Smooth muscle cell (in vitro differentiated cells): ENCODE measurements at regions not wholly inside any gene's neighbourhood (a gene's known extent, or its start where the extent isn't known, plus 50 kb on each side); places are given as distances from the start of the nearest gene placed in this dataset.

Experiments used
- DNase-seq: peaks from one replicate; lab custom pipeline; 2025; ENCODE audit not compliant: unreplicated experiment; lab: John Stamatoyannopoulos, UW
- H2AFZ ChIP-seq: fragments of 200-600 bp; sonication (generic); 2 replicates; pipeline ENCODE4 v1.6.0; 2016; ENCODE audit warnings: antibody characterized with exemption, low read depth, mild to moderate bottlenecking
- H3F3A ChIP-seq: fragments of 200-600 bp; sonication (generic); 2 replicates; pipeline ENCODE4 v1.6.0; 2017; ENCODE audit warnings: antibody characterized with exemption, low read depth
- H3K27ac ChIP-seq: fragments of 200-600 bp; sonication (generic); 2 replicates; pipeline ENCODE4 v1.5.1; 2016; ENCODE audit warnings: low read depth, mild to moderate bottlenecking
- H3K27me3 ChIP-seq: fragments of 200-600 bp; sonication (generic); 2 replicates; pipeline ENCODE4 v1.6.1; 2016; ENCODE audit warnings: low read depth, mild to moderate bottlenecking
- H3K36me3 ChIP-seq: fragments of 200-600 bp; sonication (generic); 2 replicates; pipeline ENCODE4 v1.5.1; 2016; ENCODE audit warnings: low read depth
- H3K4me1 ChIP-seq: fragments of 200-600 bp; sonication (generic); 2 replicates; pipeline ENCODE4 v1.5.1; 2016; ENCODE audit warnings: low read depth
- H3K4me2 ChIP-seq: fragments of 200-600 bp; sonication (generic); 2 replicates; pipeline ENCODE4 v1.6.0; 2016; ENCODE audit warnings: mild to moderate bottlenecking
- H3K4me3 ChIP-seq: fragments of 200-600 bp; sonication (generic); 2 replicates; pipeline ENCODE4 v1.5.1; 2016; ENCODE audit warnings: mild to moderate bottlenecking
- H3K79me2 ChIP-seq: fragments of 200-600 bp; sonication (generic); 2 replicates; pipeline ENCODE4 v1.6.0; 2016; ENCODE audit warnings: low read depth, mild to moderate bottlenecking
- H3K9ac ChIP-seq: fragments of 200-600 bp; sonication (generic); 2 replicates; pipeline ENCODE4 v1.6.0; 2016; ENCODE audit warnings: low read depth
- H3K9me3 ChIP-seq: fragments of 200-600 bp; sonication (generic); replicated peaks from 2 replicates; pipeline ENCODE4 v1.5.1; 2016; ENCODE audit warnings: low read depth
- H4K20me1 ChIP-seq: fragments of 200-600 bp; sonication (generic); 2 replicates; pipeline ENCODE4 v1.6.0; 2016; ENCODE audit warnings: low read depth
- WGBS: methylation state at CpG from one replicate; pipeline ENCODE4 v1.1.7; 2016; ENCODE audit warnings: low lambda C conversion rate; 5-methylcytosine and 5-hydroxymethylcytosine counted together
- TF ChIP-seq, protein P1 (sequence below): fragments of 200-600 bp; sonication (generic); IDR thresholded peaks from 2 replicates; pipeline ENCODE4 v1.5.1; 2017; ENCODE audit warnings: borderline replicate concordance, mild to moderate bottlenecking, antibody characterized with exemption; ENCODE audit not compliant: insufficient read depth, poor library complexity, severe bottlenecking

DNA sequence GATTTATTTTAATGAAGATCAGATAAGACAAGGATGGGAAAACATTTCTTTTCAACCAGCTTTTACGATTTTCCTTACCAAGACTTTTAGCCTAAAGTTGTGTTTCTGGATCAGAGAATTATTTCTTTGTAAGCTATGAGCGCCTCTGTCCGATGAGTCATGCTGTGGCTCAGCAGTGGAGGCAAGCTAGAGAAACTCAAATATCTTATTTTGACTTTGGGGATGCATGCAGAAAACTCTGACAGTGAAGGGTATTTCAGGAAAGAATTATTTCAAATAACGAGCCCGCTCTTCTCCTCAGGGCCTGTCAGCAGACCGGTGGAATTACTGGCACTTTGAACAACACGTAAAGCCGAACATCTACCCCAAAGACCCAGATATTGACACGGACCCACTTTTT is 77.9 kb upstream of the OR5AK2 start:
- H3K9me3 ChIP-seq: no peaks in the 10 kb centered on the region
- no peaks in the 10 kb centered on the region for H3K27me3 ChIP-seq
- H3K9ac ChIP-seq: peak overlapping the region; percentile 80
- H3F3A ChIP-seq: peaks cover 9% of the 10 kb centered on the region
- no peak overlapping the region for H3K4me3 ChIP-seq
- peaks cover 12% of the 10 kb centered on the region for H3K4me1 ChIP-seq
- no peaks in the 10 kb centered on the region for H4K20me1 ChIP-seq
- H3K4me2 ChIP-seq: peak overlapping the region; percentile 80
- WGBS: 49% methylated on average over 9 of the region's 9 CpGs
- no peaks in the 10 kb centered on the region for H3K36me3 ChIP-seq
- H3K79me2 ChIP-seq: no peaks in the 10 kb centered on the region
- peak overlapping the region; percentile 98 for H3K27ac ChIP-seq
- DNase-seq: no peak
- TF ChIP-seq, protein P1, sequence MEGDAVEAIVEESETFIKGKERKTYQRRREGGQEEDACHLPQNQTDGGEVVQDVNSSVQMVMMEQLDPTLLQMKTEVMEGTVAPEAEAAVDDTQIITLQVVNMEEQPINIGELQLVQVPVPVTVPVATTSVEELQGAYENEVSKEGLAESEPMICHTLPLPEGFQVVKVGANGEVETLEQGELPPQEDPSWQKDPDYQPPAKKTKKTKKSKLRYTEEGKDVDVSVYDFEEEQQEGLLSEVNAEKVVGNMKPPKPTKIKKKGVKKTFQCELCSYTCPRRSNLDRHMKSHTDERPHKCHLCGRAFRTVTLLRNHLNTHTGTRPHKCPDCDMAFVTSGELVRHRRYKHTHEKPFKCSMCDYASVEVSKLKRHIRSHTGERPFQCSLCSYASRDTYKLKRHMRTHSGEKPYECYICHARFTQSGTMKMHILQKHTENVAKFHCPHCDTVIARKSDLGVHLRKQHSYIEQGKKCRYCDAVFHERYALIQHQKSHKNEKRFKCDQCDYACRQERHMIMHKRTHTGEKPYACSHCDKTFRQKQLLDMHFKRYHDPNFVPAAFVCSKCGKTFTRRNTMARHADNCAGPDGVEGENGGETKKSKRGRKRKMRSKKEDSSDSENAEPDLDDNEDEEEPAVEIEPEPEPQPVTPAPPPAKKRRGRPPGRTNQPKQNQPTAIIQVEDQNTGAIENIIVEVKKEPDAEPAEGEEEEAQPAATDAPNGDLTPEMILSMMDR: no peak
- H2AFZ ChIP-seq: peak overlapping the region; percentile 14

- H3K27ac ChIP-seq: peak overlapping the region; percentile 98
- H3K4me2 ChIP-seq: peak overlapping the region; percentile 80
- H3K4me3 ChIP-seq: no peak overlapping the region
- H3K27me3 ChIP-seq: no peaks in the 10 kb centered on the region
- H4K20me1 ChIP-seq: no peaks in the 10 kb centered on the region
- no peaks in the 10 kb centered on the region for H3K79me2 ChIP-seq
- no peaks in the 10 kb centered on the region for H3K36me3 ChIP-seq
- DNase-seq: no peak
- H3K9me3 ChIP-seq: no peaks in the 10 kb centered on the region
- no peak overlapping the region for H2AFZ ChIP-seq
- peak overlapping the region; percentile 80 for H3K9ac ChIP-seq
- 52% methylated on average over 10 of the region's 10 CpGs for WGBS
- peaks cover 9% of the 10 kb centered on the region for H3F3A ChIP-seq
- TF ChIP-seq, protein P1: no peak
- H3K4me1 ChIP-seq: peaks cover 12% of the 10 kb centered on the region
Observed at GRCh38 chr11:56910046-56910773, 78.5 kb upstream of the OR5AK2 start.

- H3K36me3 ChIP-seq: no peaks in the 10 kb centered on the region
- no peaks in the 10 kb centered on the region for H4K20me1 ChIP-seq
- DNase-seq: no peak
- peaks cover 12% of the 10 kb centered on the region for H3K4me1 ChIP-seq
- peak overlapping the region; percentile 80 for H3K4me2 ChIP-seq
- peak overlapping the region; percentile 98 for H3K27ac ChIP-seq
- no peak overlapping the region for H2AFZ ChIP-seq
- H3K9ac ChIP-seq: no peak overlapping the region
- H3K27me3 ChIP-seq: no peaks in the 10 kb centered on the region
- H3K79me2 ChIP-seq: no peaks in the 10 kb centered on the region
- 96% methylated on average over 1 of the region's 1 CpG for WGBS
- H3K4me3 ChIP-seq: no peak overlapping the region
- TF ChIP-seq, protein P1: no peak
- peaks cover 9% of the 10 kb centered on the region for H3F3A ChIP-seq
- H3K9me3 ChIP-seq: no peaks in the 10 kb centered on the region
Observed at GRCh38 chr11:56909563-56909962, 79.2 kb upstream of the OR5AK2 start.

GRCh38 chr11:56909080-56909479 is 79.6 kb upstream of the OR5AK2 start:
- H3K27ac ChIP-seq: no peak overlapping the region

More at GRCh38 chr11:56909080-56909479, 79.6 kb upstream of the OR5AK2 start:
- no peaks in the 10 kb centered on the region for H3K36me3 ChIP-seq
- peaks cover 12% of the 10 kb centered on the region for H3K4me1 ChIP-seq
- TF ChIP-seq, protein P1: no peak
- no peak overlapping the region for H3K4me2 ChIP-seq
- no peaks in the 10 kb centered on the region for H3K79me2 ChIP-seq
- H3K4me3 ChIP-seq: no peak overlapping the region
- H3K9me3 ChIP-seq: no peaks in the 10 kb centered on the region
- no peak for DNase-seq
- H3F3A ChIP-seq: peaks cover 9% of the 10 kb centered on the region
- H3K9ac ChIP-seq: no peak overlapping the region
- no peaks in the 10 kb centered on the region for H4K20me1 ChIP-seq
- H3K27me3 ChIP-seq: no peaks in the 10 kb centered on the region
- H2AFZ ChIP-seq: no peak overlapping the region
- WGBS: 91% methylated on average over 4 of the region's 4 CpGs
